Muscle layer of duodenum (tissue), 2 donors: ENCODE measurements at regions not wholly inside any gene's neighbourhood (a gene's known extent, or its start where the extent isn't known, plus 50 kb on each side); places are given as distances from the start of the nearest gene placed in this dataset.
A peak's percentile ranks its signal among the peaks of the same experiment; 100 is the strongest.

Source experiments
- H3K27ac ChIP-seq: one replicate; pipeline ENCODE4 v1.7.0; 2013; ENCODE audit warnings: mild to moderate bottlenecking, low read length
- H3K27me3 ChIP-seq: one replicate; pipeline ENCODE4 v1.7.0; 2013; ENCODE audit warnings: low read depth, mild to moderate bottlenecking, control low read depth, low read length
- H3K36me3 ChIP-seq, 2 donors: one replicate each; pipeline ENCODE4 v1.7.0; 2013; ENCODE audit warnings: low read length in 2 of 2, control low read depth in 1 of 2, mild to moderate bottlenecking in 1 of 2; ENCODE audit not compliant: insufficient read depth in 2 of 2, control insufficient read depth in 1 of 2
- H3K4me1 ChIP-seq, 2 donors: one replicate each; pipeline ENCODE4 v1.7.0; 2013; ENCODE audit warnings: low read length in 2 of 2, mild to moderate bottlenecking in 2 of 2, control low read depth in 1 of 2, moderate library complexity in 1 of 2; ENCODE audit not compliant: insufficient read depth in 2 of 2, control insufficient read depth in 1 of 2
- H3K4me3 ChIP-seq, 2 donors: one replicate each; pipeline ENCODE4 v1.7.0; 2013; ENCODE audit warnings: low read length in 2 of 2, low read depth in 1 of 2, mild to moderate bottlenecking in 1 of 2
- H3K9me3 ChIP-seq, 2 donors: one replicate each; pipeline ENCODE4 v1.7.0; 2013; ENCODE audit warnings: low read length in 2 of 2, control low read depth in 1 of 2, mild to moderate bottlenecking in 1 of 2; ENCODE audit not compliant: control insufficient read depth in 1 of 2
- donor health status: healthy.

GRCh38 chr13:77838271-77838670 is 80.4 kb downstream of the EDNRB start:
- no peaks in the 10 kb centered on the region for H3K27me3 ChIP-seq
- H3K9me3 ChIP-seq, result no peaks in the 10 kb centered on the region
- H3K4me1 ChIP-seq, result peaks cover 0 to 8% of the 10 kb centered on the region in 2 donors

GRCh38 chr13:77836423-77836822 is 82.2 kb downstream of the EDNRB start:
- Histone ChIP-seq H3K4me1 (peaks cover 0 to 17% of the 10 kb centered on the region in 2 donors), H3K4me3 (no peak overlapping the region), H3K27ac (no peak overlapping the region), H3K36me3 (no peaks in the 10 kb centered on the region), H3K27me3 (no peaks in the 10 kb centered on the region), H3K9me3 (no peaks in the 10 kb centered on the region)

More at GRCh38 chr13:77838271-77838670, 80.4 kb downstream of the EDNRB start:
- H3K4me3 ChIP-seq, result no peak overlapping the region
- no peaks in the 10 kb centered on the region for H3K36me3 ChIP-seq
- no peak overlapping the region for H3K27ac ChIP-seq

- H3K27me3 ChIP-seq, result no peaks in the 10 kb centered on the region
- H3K4me1 ChIP-seq, result peaks cover 0 to 17% of the 10 kb centered on the region in 2 donors
- no peaks in the 10 kb centered on the region for H3K9me3 ChIP-seq
- H3K4me3 ChIP-seq, result no peak overlapping the region
- no peaks in the 10 kb centered on the region for H3K36me3 ChIP-seq
- peak overlapping the region; percentile 13 for H3K27ac ChIP-seq
These were observed 85.2 kb downstream of the EDNRB start for GRCh38 chr13:77833331-77833863.

GRCh38 chr13:77832339-77833100 is 86.1 kb downstream of the EDNRB start:
- Histone ChIP-seq H3K27ac (no peak overlapping the region), H3K27me3 (no peaks in the 10 kb centered on the region), H3K4me3 (no peak overlapping the region), H3K4me1 (peaks cover 0 to 17% of the 10 kb centered on the region in 2 donors), H3K9me3 (no peaks in the 10 kb centered on the region), H3K36me3 (no peaks in the 10 kb centered on the region)

GRCh38 chr13:77831866-77832265 is 86.8 kb downstream of the EDNRB start:
- Histone ChIP-seq H3K36me3 (no peaks in the 10 kb centered on the region), H3K27ac (no peak overlapping the region), H3K4me1 (peaks cover 0 to 17% of the 10 kb centered on the region in 2 donors), H3K9me3 (no peaks in the 10 kb centered on the region), H3K27me3 (no peaks in the 10 kb centered on the region), H3K4me3 (no peak overlapping the region)

GRCh38 chr13:77829963-77830362 is 88.7 kb downstream of the EDNRB start:
- no peaks in the 10 kb centered on the region for H3K36me3 ChIP-seq
- no peaks in the 10 kb centered on the region for H3K27me3 ChIP-seq
- no peaks in the 10 kb centered on the region for H3K9me3 ChIP-seq
- H3K4me3 ChIP-seq, result no peak overlapping the region
- peaks cover 0 to 17% of the 10 kb centered on the region in 2 donors for H3K4me1 ChIP-seq
- H3K27ac ChIP-seq, result no peak overlapping the region

GRCh38 chr13:77828799-77829198 is 89.8 kb downstream of the EDNRB start:
- Histone ChIP-seq H3K27ac (no peak overlapping the region), H3K4me1 (peaks cover 0 to 14% of the 10 kb centered on the region in 2 donors), H3K9me3 (no peaks in the 10 kb centered on the region), H3K4me3 (no peak overlapping the region), H3K36me3 (no peaks in the 10 kb centered on the region), H3K27me3 (no peaks in the 10 kb centered on the region)

GRCh38 chr13:77827332-77827731 is 91.3 kb downstream of the EDNRB start:
- H3K4me3 ChIP-seq, result no peak overlapping the region
- no peaks in the 10 kb centered on the region for H3K9me3 ChIP-seq
- no peaks in the 10 kb centered on the region for H3K4me1 ChIP-seq
- no peaks in the 10 kb centered on the region for H3K27me3 ChIP-seq
- H3K36me3 ChIP-seq, result no peaks in the 10 kb centered on the region
- no peak overlapping the region for H3K27ac ChIP-seq

- Histone ChIP-seq H3K36me3 (no peaks in the 10 kb centered on the region), H3K4me1 (no peaks in the 10 kb centered on the region), H3K9me3 (no peaks in the 10 kb centered on the region), H3K27ac (no peak overlapping the region), H3K27me3 (no peaks in the 10 kb centered on the region), H3K4me3 (no peak overlapping the region)
These were observed 98.0 kb downstream of the EDNRB start for GRCh38 chr13:77820431-77821149.

GRCh38 chr13:77817521-77817920 is 101.1 kb downstream of the EDNRB start:
- Histone ChIP-seq H3K4me1 (no peaks in the 10 kb centered on the region), H3K27ac (no peak overlapping the region), H3K9me3 (no peaks in the 10 kb centered on the region), H3K27me3 (no peaks in the 10 kb centered on the region), H3K36me3 (no peaks in the 10 kb centered on the region), H3K4me3 (no peak overlapping the region)

GRCh38 chr13:77815330-77815729 is 103.3 kb downstream of the EDNRB start:
- no peaks in the 10 kb centered on the region for H3K27me3 ChIP-seq
- H3K9me3 ChIP-seq, result no peaks in the 10 kb centered on the region
- no peak overlapping the region for H3K4me3 ChIP-seq
- no peaks in the 10 kb centered on the region for H3K4me1 ChIP-seq
- no peak overlapping the region for H3K27ac ChIP-seq
- H3K36me3 ChIP-seq, result no peaks in the 10 kb centered on the region
